CD4-positive, alpha-beta T cell treated with Interleukin-10 for 1 hour (primary cell): ENCODE measurements at regions not wholly inside any gene's neighbourhood (a gene's known extent, or its start where the extent isn't known, plus 50 kb on each side); places are given as distances from the start of the nearest gene placed in this dataset.
"Not testable (repeated sequence)": the region's sequence is repeated elsewhere in the genome, so short reads cannot be mapped to it uniquely, and the experiment has no call there.

ENCODE experiments used
- DNase-seq: peaks from one replicate; pipeline ENCODE4 v3.0.0-alpha.2; 2020

DNA sequence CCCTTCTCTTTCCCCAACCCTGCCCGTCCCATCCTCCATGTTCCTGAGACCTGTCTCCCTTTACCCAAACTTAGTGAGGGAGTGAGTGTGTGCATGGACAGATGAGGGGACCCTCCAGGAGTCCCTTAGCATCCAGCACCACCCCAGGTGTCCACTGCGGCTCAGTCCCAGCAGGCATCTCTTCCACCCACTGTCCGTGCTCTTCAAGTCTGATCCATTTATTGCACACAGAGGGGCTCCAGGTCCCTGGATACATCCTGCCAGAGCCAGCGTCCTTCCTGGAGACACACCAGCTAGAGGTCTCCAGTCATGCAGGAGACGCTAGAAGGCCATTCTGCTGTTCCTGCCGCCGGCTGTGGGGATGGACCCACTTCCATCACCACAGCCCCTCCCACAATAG, 239.2 kb downstream of the ADGRD1 start:
- no peak for DNase-seq

DNA sequence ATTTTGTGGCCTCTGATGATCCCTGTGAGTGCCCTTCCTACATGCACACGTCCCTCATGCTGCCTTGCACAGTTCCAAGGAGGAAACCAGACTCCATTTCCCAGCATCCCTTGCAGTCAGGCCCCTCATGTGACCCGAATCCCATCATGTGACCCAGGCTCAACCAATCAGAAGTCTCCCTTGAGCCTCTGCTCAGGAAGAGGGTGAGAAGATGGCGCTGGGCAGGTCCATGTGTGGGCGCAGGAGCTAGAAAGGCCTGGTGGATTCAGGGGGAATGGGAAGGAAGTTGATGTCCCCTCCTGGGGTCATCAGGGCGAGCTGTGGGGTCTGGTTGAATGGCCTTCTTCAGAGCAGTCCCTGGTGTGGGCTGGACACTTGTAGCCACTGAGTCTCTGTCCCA, 240.5 kb downstream of the ADGRD1 start:
- DNase-seq: no peak

DNA sequence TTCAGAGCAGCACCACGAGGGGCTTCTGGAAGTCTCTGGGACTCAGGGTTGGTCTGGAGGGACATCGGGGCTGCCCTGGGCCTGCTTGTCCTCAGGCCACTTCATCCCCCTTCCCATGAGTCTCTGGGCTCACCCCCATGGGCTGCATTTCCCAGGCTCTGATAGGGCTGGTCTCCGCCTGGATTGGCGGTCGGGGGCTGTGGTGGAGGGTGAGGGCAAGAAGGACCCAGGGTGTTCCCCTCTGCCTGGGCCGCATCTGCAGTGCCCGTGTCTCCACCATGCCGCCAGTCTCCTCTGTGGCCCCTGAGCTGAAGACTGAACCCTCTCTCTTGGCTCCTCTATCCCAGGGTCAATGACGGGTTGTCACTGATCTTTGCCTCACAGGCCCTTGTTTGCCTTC, 242.1 kb downstream of the ADGRD1 start:
- no peak for DNase-seq

DNA sequence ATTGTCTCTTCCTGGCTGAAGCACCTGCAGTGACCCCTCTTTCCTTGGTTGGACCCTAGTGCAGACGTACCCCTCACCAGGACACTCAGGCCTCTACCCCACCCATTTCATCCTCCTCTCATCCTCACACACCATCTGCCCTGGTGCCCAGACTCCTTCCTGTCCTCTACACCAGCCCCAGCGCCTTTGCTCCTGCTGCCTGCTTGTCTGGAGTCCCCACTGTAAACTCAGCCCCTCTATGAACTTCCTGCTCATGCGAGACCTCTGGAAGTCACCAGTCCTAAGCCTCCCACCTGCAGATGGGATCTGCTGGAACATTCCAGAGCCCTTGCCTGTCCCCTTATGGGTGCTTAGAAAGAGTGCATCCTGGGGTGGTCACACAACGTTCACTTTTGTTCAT, 242.5 kb downstream of the ADGRD1 start:
- no peak for DNase-seq

DNA sequence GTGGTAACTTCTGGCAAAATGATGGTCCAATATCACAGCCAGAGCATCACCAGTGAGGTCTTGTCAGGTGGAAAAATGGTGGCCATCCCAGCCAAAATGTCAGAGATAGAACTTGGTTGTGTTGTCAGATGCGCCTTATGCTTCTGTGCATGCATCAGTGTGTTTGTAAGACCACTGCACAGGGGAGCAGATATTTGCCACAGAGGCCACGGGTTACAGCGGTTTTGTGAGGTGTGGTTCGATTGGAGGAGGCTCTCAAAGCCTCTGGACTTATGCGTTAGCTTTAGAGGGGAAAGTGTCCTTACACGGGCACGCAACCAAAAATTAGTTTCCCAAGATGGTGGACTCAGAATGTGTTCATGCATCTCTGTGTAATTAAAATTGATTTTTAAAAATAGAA, 243.8 kb downstream of the ADGRD1 start:
- DNase-seq: no peak

DNA sequence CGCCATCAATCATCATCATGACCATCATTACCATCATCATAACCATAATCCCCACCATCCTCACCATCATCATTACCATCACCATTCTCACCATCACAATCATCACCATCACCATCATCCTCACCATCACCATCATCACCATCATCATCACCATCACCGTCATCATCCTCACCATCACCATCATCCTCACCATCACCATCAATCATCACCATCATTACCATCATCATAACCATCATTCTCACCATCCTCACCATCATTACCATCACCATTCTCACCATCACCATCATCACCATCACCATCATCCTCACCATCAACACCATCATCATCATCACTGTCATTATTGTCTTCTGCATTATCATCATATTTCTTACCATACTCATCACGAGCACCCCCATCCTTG, 245.5 kb downstream of the ADGRD1 start:
- no peak for DNase-seq

DNA sequence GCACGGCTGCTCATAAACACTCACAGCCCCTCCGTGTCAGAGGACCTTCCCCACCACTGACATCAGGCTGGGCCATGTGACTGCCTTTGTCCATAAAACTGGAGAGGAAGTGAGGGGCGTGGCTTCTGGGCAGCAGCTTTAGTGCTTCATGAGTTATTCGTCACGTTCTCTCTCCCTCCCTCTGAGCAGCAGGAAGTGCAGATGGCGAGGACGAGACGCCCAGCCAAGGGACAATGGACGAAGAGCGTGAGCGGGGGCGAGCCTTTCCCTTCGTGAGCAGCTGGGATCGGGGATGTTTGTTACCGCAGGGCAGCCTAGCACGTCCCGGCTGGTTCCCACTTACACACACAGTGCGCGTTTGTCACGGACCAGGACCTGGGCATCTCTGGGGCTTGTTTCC, 248.2 kb downstream of the ADGRD1 start:
- DNase-seq: not testable (repeated sequence)

DNA sequence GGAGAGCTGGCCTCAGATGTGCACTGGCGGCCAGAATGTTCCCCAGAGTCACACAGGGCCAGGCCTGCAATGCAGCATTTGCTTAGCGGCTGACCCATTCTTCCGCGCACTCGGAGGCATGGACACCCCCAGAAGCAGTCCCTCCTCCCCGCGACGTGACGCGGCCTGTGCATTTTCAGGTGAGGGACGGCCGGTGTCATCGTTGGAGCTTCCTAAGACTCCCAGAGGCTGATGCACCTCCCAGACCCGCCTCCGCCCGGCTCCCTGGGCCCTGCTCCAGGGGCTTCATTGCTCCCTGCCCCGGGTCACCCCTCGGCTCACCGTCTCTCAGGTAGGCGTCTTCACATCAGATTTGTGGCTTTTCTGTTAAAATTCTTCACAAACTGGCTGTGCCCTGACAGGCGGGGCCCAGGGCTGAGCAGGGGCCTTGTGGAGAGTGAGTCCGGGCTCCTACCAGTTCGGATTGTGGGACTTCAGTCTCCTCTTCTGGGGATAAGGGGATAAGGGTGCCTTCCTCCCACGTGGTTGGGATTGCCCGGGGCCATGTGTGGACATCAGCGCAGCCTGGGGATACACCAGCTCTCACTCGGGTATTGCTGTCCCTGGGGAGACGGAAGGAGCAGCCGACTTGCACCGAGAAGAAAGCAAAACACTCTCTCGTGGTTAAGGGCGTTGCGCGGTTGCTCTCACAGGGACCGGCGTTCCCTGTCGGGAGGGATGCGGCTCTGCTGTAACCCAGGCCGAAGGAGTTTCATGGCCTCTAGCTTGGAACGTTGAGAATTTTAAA, 249.1 kb downstream of the ADGRD1 start:
- no peak for DNase-seq

DNA sequence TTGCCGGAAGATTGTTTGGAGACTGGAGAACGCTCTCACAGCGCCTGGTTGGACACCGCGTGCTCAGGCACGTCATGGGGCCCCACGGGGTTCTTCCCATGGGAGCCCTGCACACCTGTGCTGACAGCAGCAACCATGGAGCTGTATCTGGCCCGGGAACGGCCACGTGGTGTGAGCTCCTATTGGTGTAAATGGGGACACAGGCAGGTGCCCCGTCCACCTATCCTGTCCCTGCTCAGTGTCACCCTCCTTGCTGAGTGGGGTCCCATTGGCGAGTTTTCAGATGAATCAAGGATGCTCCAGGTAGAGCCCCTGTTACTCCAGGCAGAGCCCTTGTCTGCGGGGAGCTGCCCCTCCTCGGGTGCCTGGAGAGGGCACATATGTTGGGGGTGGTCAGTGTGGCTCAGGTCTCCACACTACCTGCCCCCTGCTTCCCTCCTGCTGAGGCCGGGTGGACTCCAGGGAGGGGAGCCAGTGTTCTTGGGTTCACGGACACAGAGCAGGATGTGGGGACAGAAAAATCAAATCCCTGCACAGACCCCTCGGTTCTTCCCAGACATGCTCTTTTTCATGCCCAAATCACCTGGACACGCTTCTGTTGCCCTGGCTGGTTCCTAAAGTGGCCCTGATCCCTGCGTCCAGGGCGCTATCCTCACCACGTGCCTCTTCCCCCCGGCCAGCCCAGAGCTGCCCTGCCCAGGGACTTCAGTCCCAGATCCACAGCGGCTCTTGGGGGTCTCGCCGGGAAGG, 250.1 kb downstream of the ADGRD1 start:
- no peak for DNase-seq

DNA sequence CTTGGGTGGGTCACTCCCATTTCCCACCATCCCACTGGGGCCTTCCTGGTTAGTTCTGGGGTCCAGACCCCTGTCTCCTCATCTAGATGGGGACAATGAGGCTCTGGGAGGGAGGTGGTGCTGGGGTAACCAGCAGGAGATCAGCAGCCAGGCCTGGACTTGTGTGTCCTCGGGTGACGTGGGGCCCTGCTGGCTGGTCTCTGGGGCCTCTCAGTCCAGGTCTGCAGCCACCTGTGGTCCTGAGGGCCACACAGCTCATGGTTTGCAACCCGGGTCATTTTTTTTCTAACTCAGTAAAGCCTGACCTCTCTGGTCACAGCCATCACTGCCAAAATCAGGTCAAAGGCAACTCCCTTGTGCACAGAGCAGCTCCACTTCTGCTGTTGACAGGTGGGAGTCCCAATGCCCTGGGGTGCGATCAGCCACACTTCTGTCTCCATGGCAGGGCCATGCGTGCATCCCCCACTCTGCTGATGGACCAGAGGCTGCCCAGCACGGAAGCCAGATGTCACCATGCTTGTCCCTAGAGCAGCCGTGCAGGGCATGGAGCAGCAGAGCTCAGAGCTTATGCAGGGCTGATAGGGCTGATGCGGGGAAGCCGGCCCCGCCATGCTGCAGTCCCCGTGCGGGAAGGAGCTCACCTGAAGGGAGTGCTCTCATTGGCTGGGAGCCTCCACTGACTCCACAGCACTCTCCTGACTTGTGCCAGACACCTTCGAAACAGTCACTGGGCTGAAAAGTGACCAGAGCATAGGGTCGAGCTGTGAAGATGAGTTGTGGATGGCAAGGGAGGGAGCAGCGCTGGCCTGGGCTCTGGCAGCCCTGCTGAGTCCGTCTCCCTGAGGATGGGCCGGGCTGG, 250.9 kb downstream of the ADGRD1 start:
- no peak for DNase-seq

DNA sequence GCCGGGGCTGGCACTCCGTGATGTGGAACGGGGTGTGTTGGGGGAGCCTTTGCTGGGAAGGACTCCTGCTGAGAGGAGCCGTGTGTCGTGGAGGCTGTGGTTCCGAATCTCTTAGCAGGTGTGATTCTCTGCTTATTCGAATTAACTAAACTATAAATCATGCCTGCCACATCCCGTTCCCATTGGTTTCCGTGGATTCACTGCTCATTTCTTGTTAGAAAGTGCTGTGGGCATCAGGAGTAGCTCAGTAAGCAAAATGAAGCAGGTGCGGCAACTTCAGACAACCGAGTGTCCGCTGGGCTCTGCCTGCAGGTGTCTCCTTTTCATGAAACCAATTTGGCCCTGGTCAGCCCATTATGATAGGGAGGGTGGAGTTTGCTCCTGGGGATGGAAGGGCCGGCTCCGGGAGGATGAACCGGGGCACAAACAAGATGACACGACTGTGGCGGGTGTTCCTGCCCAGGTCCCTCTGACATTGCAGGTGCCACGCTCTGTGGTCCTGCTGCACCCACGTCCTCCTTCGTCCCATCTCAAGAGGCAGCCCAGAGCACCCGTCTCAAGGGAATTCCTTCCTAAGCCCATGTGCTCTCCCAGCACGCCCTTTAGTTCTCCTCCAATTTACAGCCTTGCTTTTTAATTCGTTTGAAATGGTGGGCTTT, 251.7 kb downstream of the ADGRD1 start:
- not testable (repeated sequence) for DNase-seq

DNA sequence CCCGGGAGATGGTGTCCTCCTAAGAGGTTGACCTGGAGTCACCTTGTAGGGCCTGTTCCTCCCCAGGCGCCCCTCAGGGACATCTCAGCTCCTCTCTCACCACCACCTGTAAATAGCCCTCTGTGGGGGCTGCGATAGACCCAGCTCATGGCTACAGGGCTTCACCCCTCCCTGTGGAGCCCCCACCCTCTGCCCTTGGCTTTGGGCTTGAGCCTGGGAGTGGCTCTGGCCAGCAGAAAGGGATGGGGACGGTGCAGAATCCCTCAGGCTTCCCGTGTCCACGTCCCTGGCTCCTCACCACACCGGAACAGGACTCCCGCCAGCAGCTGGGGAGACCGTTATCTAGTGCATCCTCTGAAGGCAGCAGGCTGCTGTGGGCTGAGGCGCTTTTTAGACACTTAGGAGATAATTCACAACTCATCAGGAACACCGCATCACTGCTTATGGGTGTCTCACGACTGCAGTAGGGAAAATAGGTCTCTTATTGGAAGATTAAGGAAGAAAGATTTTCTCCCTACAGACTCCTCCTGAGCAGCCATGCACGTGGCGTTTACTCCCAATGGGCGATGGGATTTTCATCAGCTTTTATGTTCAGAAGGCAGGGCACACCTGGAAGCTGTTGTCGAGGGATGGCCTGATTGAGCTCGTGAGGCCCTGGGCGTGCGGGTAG, 253.1 kb downstream of the ADGRD1 start:
- not testable (repeated sequence) for DNase-seq

DNA sequence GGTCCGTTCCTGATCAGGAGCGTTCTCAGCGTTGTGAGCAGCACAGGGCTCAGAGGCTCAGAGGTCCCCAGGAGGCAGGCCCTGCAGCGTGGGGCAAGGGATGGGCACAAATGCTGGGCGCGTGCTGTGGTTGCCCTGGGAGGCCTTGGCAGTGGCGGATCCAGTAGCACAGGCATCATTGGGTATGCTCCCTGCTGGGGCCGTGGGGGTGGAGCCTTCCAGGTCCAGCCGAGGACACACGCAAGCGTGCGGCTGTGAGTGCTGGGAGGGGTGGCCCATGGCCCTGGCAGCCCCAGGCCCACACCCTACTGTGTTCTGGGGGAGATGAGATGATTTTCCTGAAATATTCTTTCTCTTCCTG, 253.6 kb downstream of the ADGRD1 start:
- DNase-seq: not testable (repeated sequence)

DNA sequence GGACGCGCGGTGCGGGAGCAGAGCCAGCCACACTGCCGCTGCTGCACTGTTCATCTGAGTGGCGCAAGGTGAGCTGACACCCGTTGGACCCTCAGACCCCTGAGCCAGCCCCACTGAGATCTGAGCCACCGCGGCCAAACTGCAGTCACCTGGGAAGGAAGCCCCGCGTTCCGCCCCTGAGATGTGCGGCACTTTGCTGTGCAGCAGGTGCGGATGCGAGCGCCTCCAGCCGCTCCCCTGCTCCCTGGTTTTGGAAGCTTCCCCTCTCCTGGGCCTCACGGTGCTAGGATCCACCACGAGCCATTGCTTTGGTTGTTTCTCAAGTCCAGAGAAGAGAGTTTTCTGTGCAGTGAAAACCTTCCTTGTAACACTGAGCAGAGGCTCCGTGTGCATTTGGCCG, 254.1 kb downstream of the ADGRD1 start:
- not testable (repeated sequence) for DNase-seq

DNA sequence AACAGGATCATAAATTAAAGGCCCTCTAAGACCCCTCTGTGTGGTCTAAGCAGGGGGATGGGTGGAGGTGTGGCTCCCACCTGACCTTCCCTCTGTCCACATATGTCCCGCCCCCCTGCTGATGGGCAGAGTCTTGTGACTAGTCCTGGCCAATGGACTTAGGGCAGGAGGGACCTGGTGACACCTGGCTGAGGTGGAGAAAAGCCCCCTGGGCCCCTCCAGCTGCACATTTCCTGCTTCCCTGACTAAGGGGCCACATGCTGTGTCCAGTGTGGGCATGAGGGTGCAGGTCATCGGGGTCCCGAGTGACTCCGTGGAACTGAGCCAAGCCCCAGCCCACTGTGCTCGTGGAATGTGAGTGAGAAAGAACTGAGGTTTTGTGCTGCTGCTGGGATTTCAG, 254.7 kb downstream of the ADGRD1 start:
- no peak for DNase-seq

DNA sequence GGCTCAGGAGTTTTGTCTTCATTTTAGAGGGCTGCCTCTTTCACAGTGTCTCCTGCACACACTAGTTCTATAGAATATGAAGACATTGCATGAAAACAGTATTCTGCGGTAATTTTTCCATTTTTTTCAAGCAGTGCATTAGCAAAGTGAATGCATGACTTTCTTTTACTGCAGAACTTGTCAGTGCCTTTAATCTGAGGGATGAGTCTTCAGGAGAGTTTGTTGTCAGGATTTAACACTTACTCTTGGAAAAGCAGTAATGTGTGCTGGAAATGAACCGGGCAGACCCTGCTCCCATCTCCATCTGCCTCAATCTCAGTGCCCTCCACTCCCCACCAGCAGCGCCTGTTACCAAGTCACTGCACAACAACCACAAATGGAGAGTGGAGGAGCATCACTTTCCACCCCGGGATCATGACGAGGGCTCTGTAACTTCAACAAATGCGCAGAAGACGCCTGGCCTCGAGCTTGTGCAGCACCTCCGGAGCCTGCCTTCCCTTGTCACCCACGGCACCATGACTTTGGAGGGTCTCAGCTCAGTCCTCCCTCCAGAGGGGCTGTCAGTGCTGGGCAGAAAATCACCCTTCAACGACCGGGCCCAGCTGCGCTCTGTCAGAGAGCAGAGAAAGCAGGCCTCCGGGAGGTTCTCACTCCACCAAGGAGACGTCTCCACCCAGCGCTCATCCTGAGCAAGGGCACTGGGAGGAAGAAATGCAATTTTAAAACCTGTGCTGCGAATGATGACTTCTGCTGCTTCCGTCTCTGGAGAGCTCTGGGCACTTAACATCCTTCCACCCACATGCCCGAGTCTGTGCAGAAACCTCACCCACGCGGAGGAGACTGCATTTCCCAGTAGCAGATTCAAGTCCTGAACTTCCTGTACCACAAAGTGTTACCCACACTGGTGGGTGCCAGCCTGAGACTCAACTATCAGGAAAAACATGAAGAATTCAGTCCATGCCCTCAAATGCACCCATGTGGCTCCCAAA, 255.7 kb downstream of the ADGRD1 start:
- no peak for DNase-seq

DNA sequence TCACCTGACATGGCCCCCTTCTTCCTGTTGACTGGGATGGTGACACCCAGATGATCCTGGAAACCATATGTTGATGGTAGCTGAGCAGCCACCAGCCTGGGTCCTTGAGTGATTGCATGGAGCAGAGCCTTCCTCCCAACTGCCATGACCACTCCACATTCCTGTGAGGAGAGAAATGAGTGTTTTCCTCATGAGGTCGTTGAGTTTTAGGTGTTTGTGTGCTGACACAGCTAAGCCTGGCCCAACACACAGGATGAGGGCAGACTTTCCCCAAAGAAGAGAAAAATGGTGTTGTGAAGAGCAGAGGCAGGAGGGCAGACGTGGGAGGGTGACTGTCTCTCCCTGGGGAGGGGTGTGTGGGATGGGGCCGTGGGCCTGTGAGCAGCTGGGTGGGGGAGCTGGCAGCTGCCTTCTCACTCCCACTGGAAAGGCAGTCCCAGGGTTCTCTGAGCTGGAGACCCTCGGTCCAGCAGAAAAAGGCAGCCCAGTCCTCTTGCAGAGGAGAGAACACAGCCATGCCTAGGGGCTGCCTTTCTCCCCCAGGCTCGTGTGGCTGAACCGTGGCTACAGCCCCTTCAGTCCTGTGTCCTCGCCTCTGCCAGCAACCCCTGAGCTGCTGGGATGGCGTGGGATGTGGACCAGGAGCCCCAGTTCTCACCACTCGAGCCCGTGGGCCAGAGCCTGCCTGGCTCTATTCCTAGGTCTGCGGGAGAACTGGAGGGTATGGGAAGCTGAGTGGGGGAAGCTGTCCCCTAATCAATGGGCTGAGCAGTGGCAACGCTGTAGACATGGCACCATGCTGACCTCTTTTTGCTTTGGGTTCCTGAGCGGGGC, 257.0 kb downstream of the ADGRD1 start:
- DNase-seq: no peak

DNA sequence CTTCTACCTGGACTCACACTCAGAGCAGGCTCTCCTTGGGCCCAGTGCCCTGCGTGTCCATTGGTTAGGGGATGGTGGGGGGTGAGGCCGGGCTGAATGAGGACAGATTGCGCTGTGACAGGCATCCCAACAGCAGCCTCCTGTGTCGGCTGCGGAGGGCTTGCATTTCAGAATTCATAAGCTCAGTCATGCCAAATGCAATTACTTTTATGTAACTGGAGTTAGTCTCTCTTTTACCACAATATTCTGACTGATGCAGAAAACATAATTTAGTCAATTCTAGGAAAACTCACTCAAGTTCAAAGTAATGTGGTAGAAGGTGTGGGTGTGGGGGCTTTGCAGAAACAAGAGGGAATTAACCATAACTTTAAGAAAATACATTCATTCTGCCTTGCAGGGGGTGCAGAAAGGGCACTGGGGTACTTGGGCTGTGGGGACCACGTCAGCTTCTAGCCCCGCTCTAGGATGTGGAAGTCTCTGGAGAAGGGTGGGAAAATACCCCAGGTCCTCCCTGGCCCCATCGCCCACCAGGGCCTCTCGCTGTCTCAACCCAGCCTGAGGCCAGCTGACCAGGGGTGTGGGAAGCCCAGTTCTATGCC, 257.7 kb downstream of the ADGRD1 start:
- DNase-seq: no peak

DNA sequence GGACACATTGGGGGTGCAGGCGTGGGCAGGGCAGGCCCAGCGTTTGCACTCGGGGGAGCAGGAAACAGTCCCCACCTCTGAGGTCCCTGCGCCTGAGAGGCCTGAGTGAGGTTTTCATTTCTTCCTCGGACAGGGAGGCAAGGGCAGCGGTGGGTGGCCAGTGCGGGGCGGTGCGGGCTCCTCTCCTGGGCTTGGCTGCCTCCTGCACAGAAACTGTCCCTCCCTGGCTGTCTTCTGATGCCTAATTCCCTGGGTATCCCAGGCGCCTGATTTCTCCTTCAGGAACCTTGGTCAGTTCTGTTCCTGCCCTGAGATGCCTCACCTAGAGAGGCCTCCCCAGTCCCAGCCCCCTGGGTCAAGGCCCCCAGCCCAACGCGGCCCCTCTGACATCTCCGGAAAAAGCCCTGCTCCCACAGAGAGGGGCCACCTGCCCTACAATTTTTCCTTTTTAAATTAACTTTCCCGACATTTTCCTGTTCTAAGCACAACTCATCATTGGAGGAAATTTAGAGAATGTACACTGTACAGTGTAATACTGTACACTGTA, 260.3 kb downstream of the ADGRD1 start:
- no peak for DNase-seq
